H1 (cell line): ENCODE measurements at regions not wholly inside any gene's neighbourhood (a gene's known extent, or its start where the extent isn't known, plus 50 kb on each side); places are given as distances from the start of the nearest gene placed in this dataset.

ENCODE experiments used
- CEBPB ChIP-seq: IDR thresholded peaks from 2 replicates; pipeline ENCODE4 v1.6.1; 2012; ENCODE audit warnings: low read depth, low read length
- CREB1 ChIP-seq: IDR thresholded peaks from 2 replicates; pipeline ENCODE4 v1.6.1; 2012; ENCODE audit warnings: inconsistent platforms
- CTCF ChIP-seq, 3 experiments: IDR thresholded peaks; 1 replicate in 2 of 3; 2 replicates in 1 of 3; pipeline versions ENCODE4 v1.5.1 to v1.6.1; 2011; ENCODE audit warnings: low read length in 3 of 3, mild to moderate bottlenecking in 3 of 3, inconsistent platforms in 2 of 3, low read depth in 1 of 3, moderate library complexity in 1 of 3; ENCODE audit not compliant: insufficient read depth in 1 of 3; ENCODE audit errors: control extremely low read depth in 1 of 3
- RXRA ChIP-seq: IDR thresholded peaks from 2 replicates; pipeline ENCODE4 v1.6.1; 2011; ENCODE audit warnings: low read depth, mild to moderate bottlenecking, low read length, moderate library complexity; ENCODE audit not compliant: insufficient read depth
- YY1 ChIP-seq: IDR thresholded peaks from 2 replicates; pipeline ENCODE4 v1.6.1; 2011; ENCODE audit warnings: low read depth, mild to moderate bottlenecking, low read length

GRCh38 chr14:80445605-80446004, 234.3 kb upstream of the DIO2 start:
- TF ChIP-seq CTCF (IDR thresholded peaks at IDR 0.05; ENCODE audit: control extremely low read depth in 1 of 3, insufficient read depth in 1 of 3, low read depth in 1 of 3, low read length in 3 of 3) (no peak), RXRA (no peak), CREB1 (no peak), CEBPB (no peak), YY1 (no peak)
